GM10248 (cell line): ENCODE measurements at regions not wholly inside any gene's neighbourhood (a gene's known extent, or its start where the extent isn't known, plus 50 kb on each side); places are given as distances from the start of the nearest gene placed in this dataset.

Experiments used
- CTCF ChIA-PET: fragments of 300-600 bp; sonication (Branson Sonifier 250); formaldehyde crosslinking; extraction: SDS; loops from one replicate; lab custom pipeline; 2021; ENCODE audit warnings: antibody characterized with exemption; lab: Yijun Ruan, JAX
- POLR2A ChIA-PET: fragments of 350-650 bp; sonication (Branson Sonifier 250); formaldehyde crosslinking; extraction: SDS; loops from one replicate; lab custom pipeline; 2020; ENCODE audit warnings: antibody characterized with exemption; lab: Yijun Ruan, JAX
- DNase-seq: peaks from one replicate; pipeline ENCODE4 v3.0.0; 2012; ENCODE audit errors: extremely low spot score
- CTCF ChIP-seq: IDR thresholded peaks from 2 replicates; pipeline ENCODE4 v1.5.1; 2012; ENCODE audit warnings: mild to moderate bottlenecking, low read depth; ENCODE audit errors: extremely low read depth, missing control alignments, control extremely low read depth

- TF ChIP-seq CTCF, result no peak
- no peak for DNase-seq
- ChIA-PET POLR2A (no interaction called here), CTCF (no interaction called here)
These were observed 86.1 kb upstream of the KYNU start for GRCh38 chr2:142791335-142791734.

- DNase-seq, result no peak
- ChIA-PET POLR2A (no interaction called here), CTCF (no interaction called here)
- TF ChIP-seq CTCF, result no peak
These were observed 90.4 kb upstream of the KYNU start for GRCh38 chr2:142786918-142787702.

GRCh38 chr2:142782942-142783443 lies 94.5 kb upstream of the KYNU start:
- DNase-seq, result no peak
- no peak for TF ChIP-seq CTCF
- POLR2A ChIA-PET, result no interaction called here
- CTCF ChIA-PET, result no interaction called here

GRCh38 chr2:142781146-142781545 lies 96.3 kb upstream of the KYNU start:
- no peak for TF ChIP-seq CTCF
- POLR2A ChIA-PET, result no interaction called here
- CTCF ChIA-PET, result no interaction called here
- no peak for DNase-seq

GRCh38 chr2:142778289-142778688 lies 99.2 kb upstream of the KYNU start:
- ChIA-PET POLR2A (no interaction called here), CTCF (interaction anchor here (0.9 to 1.0 kb wide), 2 partner anchors 20 to 33 kb away, joined by 3 to 4 read pairs; no protein-coding TSS in a partner anchor)
- no peak for TF ChIP-seq CTCF
- DNase-seq, result no peak

GRCh38 chr2:142777742-142778141 lies 99.7 kb upstream of the KYNU start:
- no peak for DNase-seq
- ChIA-PET POLR2A (no interaction called here), CTCF (interaction anchor here (0.9 to 1.8 kb wide), 2 partner anchors 26 to 32 kb away, joined by 4 to 5 read pairs; no protein-coding TSS in a partner anchor)
- no peak for TF ChIP-seq CTCF

GRCh38 chr2:142769761-142770160 lies 107.7 kb upstream of the KYNU start:
- DNase-seq, result no peak
- ChIA-PET CTCF (no interaction called here), POLR2A (no interaction called here)
- TF ChIP-seq CTCF, result no peak
